ENCODE measurements at regions not wholly inside any gene's neighbourhood (a gene's known extent, or its start where the extent isn't known, plus 50 kb on each side); places are given as distances from the start of the nearest gene placed in this dataset.

DNA sequence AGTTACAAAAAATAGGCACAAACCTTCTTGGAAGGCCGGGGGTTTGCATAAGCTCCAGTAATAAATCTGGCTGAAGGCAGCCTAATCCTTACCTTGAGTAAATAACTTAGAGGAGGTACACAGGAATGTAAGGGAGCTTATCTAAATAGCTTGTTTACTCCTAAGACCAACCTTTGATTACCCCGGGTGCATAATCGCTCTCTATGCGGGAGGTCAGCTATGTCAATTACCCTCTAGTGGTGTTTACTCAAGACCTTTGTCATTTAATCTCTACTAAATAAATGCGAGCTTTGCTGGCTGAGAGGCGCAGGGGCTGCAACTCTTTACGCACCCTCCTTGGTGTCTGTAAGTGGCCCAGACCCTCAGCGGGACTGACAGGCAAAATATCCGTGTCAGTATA lies 50.2 kb upstream of the MAP9 start:
- H4K20me1 ChIP-seq (ENCODE audit: insufficient read depth, low read length) = no peaks in the 10 kb centered on the region
- H3K9ac ChIP-seq (ENCODE audit: low read depth, low read length) = no peak overlapping the region
- H3K9me3 ChIP-seq (ENCODE audit: insufficient read depth, low read length, severe bottlenecking) = no peaks in the 10 kb centered on the region
- H3K79me2 ChIP-seq (ENCODE audit: insufficient read depth, low read length) = no peaks in the 10 kb centered on the region
- H3K4me2 ChIP-seq (ENCODE audit: insufficient read depth, low read length) = no peak overlapping the region
- DNase-seq = no peak
- ATAC-seq (ENCODE audit: insufficient read depth, low read depth) = no peak
- TF ChIP-seq, protein P1, sequence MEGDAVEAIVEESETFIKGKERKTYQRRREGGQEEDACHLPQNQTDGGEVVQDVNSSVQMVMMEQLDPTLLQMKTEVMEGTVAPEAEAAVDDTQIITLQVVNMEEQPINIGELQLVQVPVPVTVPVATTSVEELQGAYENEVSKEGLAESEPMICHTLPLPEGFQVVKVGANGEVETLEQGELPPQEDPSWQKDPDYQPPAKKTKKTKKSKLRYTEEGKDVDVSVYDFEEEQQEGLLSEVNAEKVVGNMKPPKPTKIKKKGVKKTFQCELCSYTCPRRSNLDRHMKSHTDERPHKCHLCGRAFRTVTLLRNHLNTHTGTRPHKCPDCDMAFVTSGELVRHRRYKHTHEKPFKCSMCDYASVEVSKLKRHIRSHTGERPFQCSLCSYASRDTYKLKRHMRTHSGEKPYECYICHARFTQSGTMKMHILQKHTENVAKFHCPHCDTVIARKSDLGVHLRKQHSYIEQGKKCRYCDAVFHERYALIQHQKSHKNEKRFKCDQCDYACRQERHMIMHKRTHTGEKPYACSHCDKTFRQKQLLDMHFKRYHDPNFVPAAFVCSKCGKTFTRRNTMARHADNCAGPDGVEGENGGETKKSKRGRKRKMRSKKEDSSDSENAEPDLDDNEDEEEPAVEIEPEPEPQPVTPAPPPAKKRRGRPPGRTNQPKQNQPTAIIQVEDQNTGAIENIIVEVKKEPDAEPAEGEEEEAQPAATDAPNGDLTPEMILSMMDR (IDR thresholded peaks at IDR 0.05; ENCODE audit: borderline replicate concordance, extremely low read depth, low read length, poor library complexity, severe bottlenecking) = no peak
- TF ChIP-seq EZH2 (IDR thresholded peaks at IDR 0.05; ENCODE audit: borderline replicate concordance, low read depth, low read length, severe bottlenecking) = no peak
- no peaks in the 10 kb centered on the region for H3K27me3 ChIP-seq (ENCODE audit: insufficient read depth, low read length, poor library complexity)
- no peak overlapping the region for H3K27ac ChIP-seq (ENCODE audit: low read length)
- H3K36me3 ChIP-seq (ENCODE audit: insufficient read depth, low read length) = no peaks in the 10 kb centered on the region
- H2AFZ ChIP-seq (ENCODE audit: low read depth, low read length) = no peak overlapping the region
- H3K4me3 ChIP-seq (ENCODE audit: low read depth in 1 of 2, low read length in 2 of 2) = no peak overlapping the region
- no peaks in the 10 kb centered on the region for H3K4me1 ChIP-seq (ENCODE audit: insufficient read depth, low read length)
